Dermis microvascular lymphatic vessel endothelial cell (primary cell): ENCODE measurements at regions not wholly inside any gene's neighbourhood (a gene's known extent, or its start where the extent isn't known, plus 50 kb on each side); places are given as distances from the start of the nearest gene placed in this dataset.

Source experiments
- DNase-seq, 2 donors: peaks; one replicate each; pipeline versions ENCODE4 v3.0.0 to v3.0.0-alpha.2; 2010; ENCODE audit warnings: low read depth in 2 of 2

- no peak for DNase-seq
These were observed 51.1 kb upstream of the ZNF236 start for GRCh38 chr18:76771192-76771799.

- no peak for DNase-seq
These were observed 54.4 kb upstream of the ZNF236 start for GRCh38 chr18:76767954-76768353.

GRCh38 chr18:76766429-76766828 is 55.9 kb upstream of the ZNF236 start:
- DNase-seq: no peak

DNA sequence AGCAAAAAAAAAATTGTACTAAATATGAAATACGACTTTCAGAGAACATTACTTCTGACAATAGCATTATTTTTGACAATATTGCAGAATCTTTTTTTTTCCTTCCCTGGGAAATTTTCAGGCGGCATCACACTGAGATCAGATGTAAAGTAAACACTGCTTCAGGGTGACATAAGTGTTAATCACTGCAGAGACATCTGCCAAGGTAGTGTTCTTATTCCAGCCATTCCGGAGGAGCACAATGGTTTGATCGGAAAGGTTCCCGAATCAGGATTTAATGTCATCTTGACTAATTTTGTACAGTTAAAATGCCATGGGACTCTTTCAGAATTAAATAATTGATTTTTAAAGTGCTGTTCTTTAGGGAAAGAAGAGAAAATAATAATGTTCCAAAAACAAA is 56.7 kb upstream of the ZNF236 start:
- DNase-seq: peak in 1 of 2 donors; percentile 51

GRCh38 chr18:76764291-76764901 is 58.0 kb upstream of the ZNF236 start:
- no peak for DNase-seq

DNA sequence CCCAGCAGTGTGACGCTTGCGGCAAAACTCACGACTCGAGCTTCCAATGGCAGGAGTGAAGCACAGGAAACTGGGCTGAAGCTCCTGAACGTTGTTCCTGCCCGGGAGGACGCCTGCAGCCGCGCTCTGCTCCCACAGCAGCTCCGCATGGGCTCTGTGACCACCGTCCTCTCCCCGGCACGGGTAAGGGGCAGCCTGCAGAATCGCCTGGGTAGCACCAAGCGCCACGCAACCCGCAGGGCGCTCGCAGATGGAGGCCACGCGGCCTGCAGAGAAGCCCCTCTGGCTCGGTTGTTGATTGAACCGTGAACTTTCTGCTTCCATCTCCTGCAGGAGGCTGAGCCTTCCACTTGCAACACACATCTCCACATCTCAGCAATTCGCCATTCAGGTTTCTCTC is 63.3 kb upstream of the ZNF236 start:
- DNase-seq: no peak

GRCh38 chr18:76757925-76758324 is 64.4 kb upstream of the ZNF236 start:
- DNase-seq: no peak

GRCh38 chr18:76757335-76757734 is 65.0 kb upstream of the ZNF236 start:
- no peak for DNase-seq

- DNase-seq: no peak
These were observed 65.7 kb upstream of the ZNF236 start for GRCh38 chr18:76756531-76757253.

- DNase-seq: peak in 1 of 2 donors; percentile 29
These were observed 68.0 kb upstream of the ZNF236 start for GRCh38 chr18:76754351-76754750.

- no peak for DNase-seq
These were observed 70.0 kb upstream of the ZNF236 start for GRCh38 chr18:76752400-76752799.

DNA sequence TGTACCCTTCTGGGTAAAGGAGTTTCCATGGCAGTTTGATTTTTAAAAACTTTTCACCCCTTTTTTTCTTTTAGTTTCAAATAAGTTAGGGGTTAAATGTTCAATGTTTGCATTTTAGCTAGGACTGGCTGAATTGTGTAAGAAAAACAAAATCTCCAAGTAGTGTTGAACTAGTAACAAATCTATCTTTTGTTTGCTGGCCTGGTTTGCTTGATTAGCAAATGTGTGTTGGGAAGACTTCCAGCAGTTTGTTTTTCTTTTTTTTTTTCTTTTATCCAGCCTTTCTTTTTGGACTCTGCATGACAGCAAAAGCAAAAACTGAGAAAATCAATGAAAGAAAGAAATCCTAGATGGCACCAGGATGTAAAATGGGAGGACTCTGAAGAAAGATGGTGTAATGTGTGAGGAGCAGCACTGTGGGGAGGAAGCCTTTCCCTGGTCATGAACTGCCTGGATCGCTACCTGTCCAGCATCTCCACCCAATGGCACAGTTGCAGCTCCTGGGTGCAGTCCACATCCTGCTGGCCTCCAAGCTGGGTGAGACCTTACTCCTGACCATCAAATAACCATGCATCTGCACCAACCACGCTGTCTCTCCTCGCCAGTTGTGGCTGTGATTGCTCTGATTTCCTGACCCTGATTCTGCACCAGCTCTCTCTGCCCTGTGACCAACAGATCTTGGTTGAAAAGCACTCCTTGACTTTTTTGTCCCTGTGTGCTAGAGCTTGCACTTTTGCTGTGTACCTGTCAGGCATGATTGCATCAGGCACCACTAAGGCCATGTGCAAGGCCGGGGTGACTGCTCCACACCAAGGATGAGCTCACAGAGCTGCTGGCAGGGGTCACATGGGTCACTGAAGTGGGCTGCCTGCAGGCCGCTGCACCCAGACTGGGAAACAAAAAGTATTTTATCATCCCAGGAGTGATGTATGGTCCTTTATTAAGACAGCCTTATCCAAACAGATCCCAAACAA is 71.2 kb upstream of the ZNF236 start:
- no peak for DNase-seq

DNA sequence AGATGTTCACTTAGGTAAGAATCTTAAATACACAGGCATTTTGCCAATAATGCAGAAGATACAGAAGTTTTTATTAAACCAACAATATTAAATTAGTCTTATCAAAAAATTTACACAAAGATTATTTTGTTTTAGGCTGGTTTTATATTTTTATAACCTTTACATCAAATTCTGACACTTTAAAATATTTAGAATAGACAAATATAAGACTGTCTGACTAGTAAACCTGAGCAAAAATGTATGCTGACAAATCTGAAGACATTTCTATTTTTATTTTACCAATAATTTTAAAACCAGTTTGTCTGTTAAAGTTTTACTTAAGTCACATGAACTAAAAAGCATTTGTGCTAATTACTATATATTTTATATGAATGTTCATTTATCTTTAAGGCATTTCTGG is 72.1 kb upstream of the ZNF236 start:
- DNase-seq: no peak

DNA sequence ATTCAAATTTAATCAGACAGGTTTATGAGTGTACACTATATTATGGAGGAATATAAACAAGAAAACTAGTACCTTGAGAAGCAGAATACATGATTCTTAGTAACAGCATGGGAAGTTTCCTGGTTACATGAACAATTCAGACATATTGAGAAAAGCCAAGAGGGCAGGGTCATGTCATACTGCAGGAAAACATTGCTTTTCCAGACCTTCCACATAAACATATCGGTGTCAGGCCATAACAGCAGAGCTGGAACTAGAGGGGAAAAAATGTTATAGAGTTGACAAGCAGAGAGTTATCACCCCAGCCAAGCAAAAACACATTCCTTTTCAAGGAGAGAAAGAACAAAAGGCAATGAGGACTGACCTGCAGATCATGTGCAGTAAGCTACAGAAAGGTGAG is 74.7 kb upstream of the ZNF236 start:
- peak in 1 of 2 donors; percentile 82 for DNase-seq

GRCh38 chr18:76741346-76741745 is 81.0 kb upstream of the ZNF236 start:
- no peak for DNase-seq

DNA sequence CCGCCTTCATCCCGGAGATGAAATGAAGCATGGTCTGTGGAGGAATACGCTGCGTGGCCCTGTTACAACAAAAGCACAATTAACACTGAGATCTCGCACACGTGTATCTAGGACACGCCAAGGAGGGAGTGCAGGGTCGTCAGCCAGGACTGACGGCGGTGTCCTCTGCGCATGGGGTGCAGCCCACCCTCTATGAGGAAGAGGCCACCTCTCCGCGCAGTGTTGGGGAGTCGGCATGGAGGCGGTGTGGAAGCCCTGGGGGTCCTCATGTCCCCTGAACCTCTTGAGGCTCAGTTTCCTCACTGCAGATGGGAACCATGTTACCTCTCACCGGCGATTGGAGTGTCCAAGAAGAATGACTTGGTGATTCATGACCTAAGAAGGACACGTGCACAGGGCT is 86.0 kb upstream of the ZNF236 start:
- DNase-seq: no peak

- DNase-seq: no peak
These were observed 91.5 kb upstream of the ZNF236 start for GRCh38 chr18:76730901-76731300.

GRCh38 chr18:76727589-76727988 is 94.8 kb upstream of the ZNF236 start:
- DNase-seq: no peak

GRCh38 chr18:76725445-76725844 is 96.9 kb upstream of the ZNF236 start:
- no peak for DNase-seq

DNA sequence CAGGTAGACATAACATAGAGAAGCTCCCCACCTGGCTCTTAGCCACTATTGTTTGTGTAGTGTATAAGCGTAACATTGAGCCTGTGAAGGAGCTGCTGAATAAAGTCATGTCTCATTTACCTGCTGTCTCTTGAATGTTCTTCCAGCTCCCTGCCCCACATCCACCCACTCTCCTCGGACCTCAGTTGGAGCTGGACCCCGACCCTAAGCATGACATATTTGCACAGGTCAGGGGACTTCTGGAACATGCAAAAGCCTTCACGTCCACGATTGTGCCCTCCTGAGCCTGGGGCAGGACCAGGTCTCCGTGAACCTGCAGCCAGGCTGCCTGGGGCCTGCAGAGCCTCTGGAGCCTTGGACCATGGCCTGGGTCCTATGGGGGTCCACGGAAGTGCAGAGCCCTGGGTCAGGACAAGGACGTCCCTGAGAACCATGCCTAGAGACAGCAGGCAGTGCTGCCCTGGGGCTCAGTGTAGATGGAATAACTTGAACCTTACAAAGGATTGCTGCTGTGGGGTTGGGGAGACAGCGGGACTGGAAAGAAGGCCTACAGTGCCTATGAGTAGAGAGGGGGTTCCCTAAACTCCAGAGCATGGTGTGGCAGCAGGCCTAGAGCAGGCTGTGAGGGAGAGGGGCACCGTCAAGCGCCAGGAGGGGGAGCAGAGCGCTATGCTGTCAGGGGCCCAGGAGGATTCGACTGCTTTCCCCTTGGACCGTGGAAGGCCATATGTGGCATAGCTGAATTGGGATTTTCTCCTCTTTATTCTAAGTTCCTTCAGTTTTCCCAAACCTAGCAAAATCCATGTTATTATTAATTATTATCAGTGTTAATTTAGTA is 99.9 kb upstream of the ZNF236 start:
- DNase-seq: no peak
